Spleen (tissue), 11 donors: ENCODE measurements at regions not wholly inside any gene's neighbourhood (a gene's known extent, or its start where the extent isn't known, plus 50 kb on each side); places are given as distances from the start of the nearest gene placed in this dataset.
"Not testable (repeated sequence)": the region's sequence is repeated elsewhere in the genome, so short reads cannot be mapped to it uniquely, and the experiment has no call there.

Experiments
- DNase-seq: peaks from one replicate; pipeline ENCODE4 v3.0.0-alpha.2; 2020
- H3K27ac ChIP-seq, 8 donors: fragments of 200-600 bp; sonication (generic) in 7 of 8; 1 replicate in 4 of 8; 2 replicates in 4 of 8; pipeline versions ENCODE4 v1.5.0 to v1.8.0; 2016 to 2021; ENCODE audit warnings: inconsistent platforms in 4 of 8, mild to moderate bottlenecking in 4 of 8, moderate library complexity in 1 of 8
- H3K27me3 ChIP-seq, 7 donors: fragments of 200-600 bp; sonication (generic) in 6 of 7; replicated peaks in 1 of 7; 1 replicate in 4 of 7; 2 replicates in 3 of 7; pipeline versions ENCODE4 v1.5.0 to v1.8.0; 2016 to 2021; ENCODE audit warnings: inconsistent platforms in 3 of 7, mild to moderate bottlenecking in 1 of 7
- H3K36me3 ChIP-seq, 6 donors: fragments of 200-600 bp; sonication (generic) in 5 of 6; 1 replicate in 4 of 6; 2 replicates in 2 of 6; pipeline versions ENCODE4 v1.5.0 to v1.8.0; 2016 to 2021; ENCODE audit warnings: inconsistent platforms in 2 of 6
- H3K4me1 ChIP-seq, 6 donors: fragments of 200-600 bp; sonication (generic) in 5 of 6; 1 replicate in 3 of 6; 2 replicates in 3 of 6; pipeline versions ENCODE4 v1.5.0 to v1.8.0; 2016 to 2021; ENCODE audit warnings: inconsistent platforms in 3 of 6
- H3K4me3 ChIP-seq, 8 donors: fragments of 200-600 bp; sonication (generic) in 7 of 8; 1 replicate in 4 of 8; 2 replicates in 4 of 8; pipeline versions ENCODE4 v1.5.0 to v1.8.0; 2016 to 2021; ENCODE audit warnings: inconsistent platforms in 4 of 8, mild to moderate bottlenecking in 4 of 8, moderate library complexity in 2 of 8
- H3K9me3 ChIP-seq, 8 donors: fragments of 200-600 bp; sonication (generic) in 7 of 8; 1 replicate in 4 of 8; 2 replicates in 4 of 8; pipeline versions ENCODE4 v1.5.0 to v1.8.0; 2016 to 2021; ENCODE audit warnings: inconsistent platforms in 4 of 8
- CTCF ChIP-seq, 11 experiments: fragments of 200-600 bp in 7 of 11; fragments of 450-650 bp in 4 of 11; sonication (generic) in 4 of 11; IDR thresholded peaks in 8 of 11; conservative IDR thresholded peaks in 3 of 11; 1 replicate in 7 of 11; 2 replicates in 4 of 11; pipeline versions ENCODE4 v1.4.0 to v1.8.0; 2016 to 2021; ENCODE audit warnings: antibody characterized with exemption in 11 of 11, inconsistent platforms in 4 of 11, mild to moderate bottlenecking in 1 of 11
- POLR2A ChIP-seq, 3 donors: fragments of 450-650 bp; IDR thresholded peaks; one replicate each; pipeline ENCODE4 v1.5.1; 2017; ENCODE audit warnings: antibody characterized with exemption in 3 of 3, mild to moderate bottlenecking in 1 of 3
- POLR2AphosphoS5 ChIP-seq, 3 donors: sonication (generic); formaldehyde crosslinking; IDR thresholded peaks; one replicate each; pipeline ENCODE4 v1.5.1; 2017; ENCODE audit warnings: antibody characterized with exemption in 3 of 3
- WGBS, 5 donors: extraction: QIAGEN DNeasy Blood & Tissue Kit in 3 of 5; methylation state at CpG; one replicate each; pipeline versions ENCODE4 v1.1.5 to v1.1.7; 2013 to 2018; 5-methylcytosine and 5-hydroxymethylcytosine counted together
- intact Hi-C: fragments of 100-400 bp; cut with DNase I; formaldehyde crosslinking; loops from one replicate; pipeline ENCODE4 v1.15.0; 2023; ENCODE audit warnings: low total_unique reads
- donor health status: healthy with polysubstance abuse.
- donor health status: DM: no; HTN: no; CAD: no; lungs with moderate emphysema.
- donor health status: DM: no; HTN: no; CAD: no.
- donor health status: Bipolar disorder and iron deficiency.
- donor health status: healthy.
- donor health status: DM: no; HTN: no; CAD: no.
- donor health status: DM: yes; HTN: yes; CAD: no.

GRCh38 chr12:131197490-131197889, 243.8 kb downstream of the ADGRD1 start:
- WGBS, 5 donors, result 87 to 92% (median 89%) methylated on average over 7 of the region's 7 CpGs

GRCh38 chr12:131199221-131199620, 245.5 kb downstream of the ADGRD1 start:
- Histone ChIP-seq H3K4me3 (no peak overlapping the region), H3K4me1 (no peaks in the 10 kb centered on the region), H3K27me3 (peaks cover 0 to 14% (median 0%) of the 10 kb centered on the region in 7 donors), H3K27ac (no peak overlapping the region), H3K36me3 (no peaks in the 10 kb centered on the region), H3K9me3 (no peaks in the 10 kb centered on the region)
- TF ChIP-seq CTCF (IDR thresholded peaks at IDR 0.05 in 8 of 11, conservative IDR thresholded peaks at IDR 0.05 in 3 of 11), result no peak
- no peak for TF ChIP-seq POLR2AphosphoS5 (IDR thresholded peaks at IDR 0.05)
- no peak for TF ChIP-seq POLR2A (IDR thresholded peaks at IDR 0.05)
- DNase-seq, result no peak
- intact Hi-C loops, result no loop called here
- 68 to 83% (median 76%) methylated on average over 3 of the region's 3 CpGs for WGBS, 5 donors

More at GRCh38 chr12:131197490-131197889, 243.8 kb downstream of the ADGRD1 start:
- DNase-seq, result no peak
- H3K4me1 ChIP-seq, result no peaks in the 10 kb centered on the region
- H3K27me3 ChIP-seq, result peaks cover 0 to 16% (median 0%) of the 10 kb centered on the region in 7 donors
- H3K36me3 ChIP-seq, result no peaks in the 10 kb centered on the region
- no peaks in the 10 kb centered on the region for H3K9me3 ChIP-seq
- intact Hi-C loops, result no loop called here
- no peak overlapping the region for H3K4me3 ChIP-seq
- no peak overlapping the region for H3K27ac ChIP-seq
- TF ChIP-seq POLR2A (IDR thresholded peaks at IDR 0.05), result no peak
- TF ChIP-seq POLR2AphosphoS5 (IDR thresholded peaks at IDR 0.05), result no peak
- no peak for TF ChIP-seq CTCF (IDR thresholded peaks at IDR 0.05 in 8 of 11, conservative IDR thresholded peaks at IDR 0.05 in 3 of 11)

- H3K9me3 ChIP-seq, H3K36me3 ChIP-seq, H3K4me1 ChIP-seq, H3K27ac ChIP-seq, intact Hi-C loops, DNase-seq, H3K4me3 ChIP-seq: not testable (repeated sequence)
- H3K27me3 ChIP-seq, result peaks cover 0 to 20% (median 0%) of the 10 kb centered on the region in 7 donors
- WGBS, 5 donors, result no CpG with 5 or more reads among the region's 20 CpGs
Measured at GRCh38 chr12:131201912-131202311, 248.2 kb downstream of the ADGRD1 start.

- WGBS, 5 donors, result 85 to 90% (median 90%) methylated on average over 38 to 40 of the region's 40 CpGs
Measured at GRCh38 chr12:131202592-131203378, 249.1 kb downstream of the ADGRD1 start.

More at GRCh38 chr12:131202592-131203378, 249.1 kb downstream of the ADGRD1 start:
- Histone ChIP-seq H3K36me3 (no peaks in the 10 kb centered on the region), H3K9me3 (no peaks in the 10 kb centered on the region), H3K4me3 (no peak overlapping the region), H3K27me3 (peaks cover 0 to 20% (median 0%) of the 10 kb centered on the region in 7 donors), H3K4me1 (no peaks in the 10 kb centered on the region), H3K27ac (no peak overlapping the region)
- no peak for TF ChIP-seq POLR2A (IDR thresholded peaks at IDR 0.05)
- no peak for TF ChIP-seq POLR2AphosphoS5 (IDR thresholded peaks at IDR 0.05)
- no peak for TF ChIP-seq CTCF (IDR thresholded peaks at IDR 0.05 in 8 of 11, conservative IDR thresholded peaks at IDR 0.05 in 3 of 11)
- peak; percentile 55 for DNase-seq
- intact Hi-C loops, result no loop called here
